DND-41 (cell line): ENCODE measurements at regions not wholly inside any gene's neighbourhood (a gene's known extent, or its start where the extent isn't known, plus 50 kb on each side); places are given as distances from the start of the nearest gene placed in this dataset.

Source experiments
- EZH2 ChIP-seq: IDR thresholded peaks from 3 replicates; pipeline ENCODE4 v1.6.1; 2012; ENCODE audit warnings: borderline replicate concordance, low read depth, mild to moderate bottlenecking, moderate library complexity, low read length, inconsistent platforms; ENCODE audit not compliant: severe bottlenecking
- TF ChIP-seq, protein P1 (sequence below): IDR thresholded peaks from 2 replicates; pipeline ENCODE4 v1.5.1; 2012; ENCODE audit warnings: borderline replicate concordance, low read length, moderate library complexity, mild to moderate bottlenecking; ENCODE audit not compliant: poor library complexity, severe bottlenecking; ENCODE audit errors: extremely low read depth

DNA sequence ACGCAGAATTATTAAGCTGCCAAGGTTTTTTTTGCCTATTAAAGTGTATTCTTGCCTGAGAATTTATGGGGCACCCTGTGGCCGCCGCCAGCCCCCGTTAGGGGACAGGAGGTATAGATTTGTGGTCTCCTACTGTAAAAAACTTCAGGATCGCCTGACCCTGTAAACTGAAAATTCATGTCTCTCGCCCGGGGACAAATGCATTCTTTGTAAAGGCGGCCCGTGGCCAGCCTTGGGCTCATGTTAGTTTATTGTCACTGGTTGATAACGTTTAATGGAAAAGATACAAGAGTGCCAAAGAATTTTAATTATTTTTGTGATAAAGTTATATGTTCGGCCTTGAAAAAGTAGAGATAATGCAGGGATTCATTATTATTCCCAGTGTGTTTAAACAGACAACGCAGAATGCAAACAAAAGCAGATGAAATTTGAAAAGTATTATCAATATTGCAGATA lies 141.7 kb downstream of the URI1 start:
- TF ChIP-seq, protein P1, sequence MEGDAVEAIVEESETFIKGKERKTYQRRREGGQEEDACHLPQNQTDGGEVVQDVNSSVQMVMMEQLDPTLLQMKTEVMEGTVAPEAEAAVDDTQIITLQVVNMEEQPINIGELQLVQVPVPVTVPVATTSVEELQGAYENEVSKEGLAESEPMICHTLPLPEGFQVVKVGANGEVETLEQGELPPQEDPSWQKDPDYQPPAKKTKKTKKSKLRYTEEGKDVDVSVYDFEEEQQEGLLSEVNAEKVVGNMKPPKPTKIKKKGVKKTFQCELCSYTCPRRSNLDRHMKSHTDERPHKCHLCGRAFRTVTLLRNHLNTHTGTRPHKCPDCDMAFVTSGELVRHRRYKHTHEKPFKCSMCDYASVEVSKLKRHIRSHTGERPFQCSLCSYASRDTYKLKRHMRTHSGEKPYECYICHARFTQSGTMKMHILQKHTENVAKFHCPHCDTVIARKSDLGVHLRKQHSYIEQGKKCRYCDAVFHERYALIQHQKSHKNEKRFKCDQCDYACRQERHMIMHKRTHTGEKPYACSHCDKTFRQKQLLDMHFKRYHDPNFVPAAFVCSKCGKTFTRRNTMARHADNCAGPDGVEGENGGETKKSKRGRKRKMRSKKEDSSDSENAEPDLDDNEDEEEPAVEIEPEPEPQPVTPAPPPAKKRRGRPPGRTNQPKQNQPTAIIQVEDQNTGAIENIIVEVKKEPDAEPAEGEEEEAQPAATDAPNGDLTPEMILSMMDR, result no peak
- no peak for TF ChIP-seq EZH2
